Lower lobe of right lung (tissue), 2 donors: ENCODE measurements at regions not wholly inside any gene's neighbourhood (a gene's known extent, or its start where the extent isn't known, plus 50 kb on each side); places are given as distances from the start of the nearest gene placed in this dataset.

Experiments used
- ATAC-seq, 2 donors: fragments of 200-7000 bp; cut with Tn5 transposase; one replicate each; pipeline ENCODE4 v1.9.1; 2020 to 2022; ENCODE audit warnings: mild to moderate bottlenecking in 2 of 2, moderate library complexity in 2 of 2
- DNase-seq: peaks from one replicate; pipeline ENCODE4 v3.0.0-alpha.2; 2020
- H3K27ac ChIP-seq: fragments of 200-600 bp; one replicate; pipeline ENCODE4 v1.8.0; 2022
- H3K27me3 ChIP-seq: fragments of 200-600 bp; one replicate; pipeline ENCODE4 v1.8.0; 2022; ENCODE audit warnings: low read depth
- H3K36me3 ChIP-seq: fragments of 200-600 bp; one replicate; pipeline ENCODE4 v1.8.0; 2022; ENCODE audit warnings: mild to moderate bottlenecking
- H3K4me1 ChIP-seq: fragments of 200-600 bp; one replicate; pipeline ENCODE4 v1.8.0; 2022
- H3K4me3 ChIP-seq: fragments of 200-600 bp; one replicate; pipeline ENCODE4 v1.8.0; 2022; ENCODE audit warnings: mild to moderate bottlenecking
- H3K9me3 ChIP-seq: fragments of 200-600 bp; one replicate; pipeline ENCODE4 v1.8.0; 2022
- CTCF ChIP-seq: fragments of 200-600 bp; IDR thresholded peaks from one replicate; pipeline ENCODE4 v1.8.0; 2022; ENCODE audit warnings: antibody characterized with exemption, mild to moderate bottlenecking
- intact Hi-C: fragments of 100-400 bp; cut with DNase I; formaldehyde crosslinking; loops from one replicate; pipeline ENCODE4 v1.11.0; 2022
- donor health status: DM: no; HTN: yes; CAD: no; lungs with severe emphysema.

DNA sequence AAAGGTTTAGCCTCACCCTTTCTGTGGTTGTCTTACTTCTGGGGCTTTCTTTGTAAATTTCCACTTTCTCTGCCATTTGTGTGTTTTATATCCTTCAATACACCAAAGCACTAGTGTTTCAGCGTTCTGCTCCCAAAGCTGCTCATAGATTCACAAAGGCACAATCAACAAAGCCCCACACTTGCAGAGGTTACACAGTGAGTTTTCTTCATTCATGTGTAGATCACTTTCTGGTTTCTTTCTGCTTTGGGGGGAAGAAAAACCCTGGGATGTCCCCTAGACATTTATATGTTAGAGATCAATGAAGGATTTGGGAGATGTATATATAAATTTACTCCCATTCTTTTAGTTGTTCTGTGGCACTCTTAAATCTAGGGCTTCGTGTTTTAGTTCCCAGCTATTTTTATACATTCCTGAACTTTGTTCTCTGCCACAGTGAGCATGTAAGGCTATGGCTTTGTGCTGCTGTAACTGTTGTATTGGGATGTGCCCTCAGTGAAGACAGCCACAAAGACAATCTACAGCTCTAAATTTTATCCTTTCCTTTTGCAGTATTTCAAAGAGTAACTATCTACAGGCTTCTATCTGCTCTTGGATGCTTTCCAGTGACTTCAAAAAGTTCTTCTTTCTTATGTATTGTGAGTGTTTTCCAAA is 636.5 kb downstream of the ZBBX start:
- Histone ChIP-seq H3K36me3 (no peaks in the 10 kb centered on the region), H3K27ac (no peak overlapping the region), H3K9me3 (no peaks in the 10 kb centered on the region), H3K4me3 (no peak overlapping the region), H3K4me1 (no peaks in the 10 kb centered on the region), H3K27me3 (no peaks in the 10 kb centered on the region)
- TF ChIP-seq CTCF, result no peak
- ATAC-seq (no peak), DNase-seq (no peak)
- intact Hi-C loops, result no loop called here

DNA sequence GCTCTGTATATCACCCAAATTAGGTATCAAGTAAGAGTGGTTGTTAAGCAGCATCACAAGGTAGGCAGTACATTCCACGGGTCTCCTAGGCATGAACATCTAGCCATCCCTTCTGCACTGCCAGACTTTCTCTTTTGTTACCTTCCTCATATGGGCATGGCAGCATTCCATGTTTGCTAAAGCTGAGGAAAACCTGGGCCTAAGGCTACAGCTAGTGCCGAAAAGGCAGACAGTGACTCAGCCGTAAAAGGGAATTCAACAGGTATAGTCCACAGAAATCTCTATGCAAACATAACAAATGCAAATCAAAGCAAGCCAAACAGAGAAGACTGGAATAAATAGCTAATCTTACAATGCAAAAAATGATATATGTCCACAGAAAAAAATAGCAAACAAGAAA is 645.4 kb downstream of the ZBBX start:
- no peaks in the 10 kb centered on the region for H3K36me3 ChIP-seq
- H3K4me1 ChIP-seq, result no peaks in the 10 kb centered on the region
- no peaks in the 10 kb centered on the region for H3K27me3 ChIP-seq
- no peak for DNase-seq
- no peak overlapping the region for H3K27ac ChIP-seq
- no peaks in the 10 kb centered on the region for H3K9me3 ChIP-seq
- no peak for ATAC-seq
- intact Hi-C loops, result no loop called here
- H3K4me3 ChIP-seq, result no peak overlapping the region
- TF ChIP-seq CTCF, result no peak

DNA sequence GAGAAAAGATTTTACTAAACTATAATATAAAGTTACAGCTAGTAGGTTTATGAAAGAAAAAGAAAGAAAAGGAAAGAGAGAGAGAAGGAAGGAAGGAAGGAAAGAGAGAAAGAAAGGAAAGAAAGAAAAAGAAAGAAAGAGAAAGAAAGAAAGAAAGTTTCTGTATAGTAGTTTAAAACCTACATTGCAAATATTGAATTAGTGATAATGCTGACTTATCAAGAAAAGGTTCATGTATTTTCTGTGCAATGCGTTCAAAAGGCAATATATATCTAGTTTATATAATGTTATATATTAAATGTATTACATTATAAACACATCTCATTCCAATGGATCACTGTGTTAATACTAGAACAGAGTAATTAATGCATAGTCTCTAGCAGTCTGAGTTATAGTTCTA is 648.4 kb downstream of the ZBBX start:
- no peaks in the 10 kb centered on the region for H3K27me3 ChIP-seq
- intact Hi-C loops, result no loop called here

GRCh38 chr3:166721466-166721865 is 658.6 kb downstream of the ZBBX start:
- no peaks in the 10 kb centered on the region for H3K4me1 ChIP-seq
- H3K27ac ChIP-seq, result no peak overlapping the region
- H3K4me3 ChIP-seq, result no peak overlapping the region
- no peaks in the 10 kb centered on the region for H3K36me3 ChIP-seq
- H3K27me3 ChIP-seq, result no peaks in the 10 kb centered on the region
- H3K9me3 ChIP-seq, result peaks cover 4% of the 10 kb centered on the region
- DNase-seq (no peak), ATAC-seq (no peak)
- intact Hi-C loops, result no loop called here
- no peak for TF ChIP-seq CTCF

More for the DNA sequence above, 648.4 kb downstream of the ZBBX start:
- H3K9me3 ChIP-seq, result no peaks in the 10 kb centered on the region
- ATAC-seq (no peak), DNase-seq (no peak)
- no peak for TF ChIP-seq CTCF
- no peak overlapping the region for H3K4me3 ChIP-seq
- no peak overlapping the region for H3K27ac ChIP-seq
- H3K4me1 ChIP-seq, result no peaks in the 10 kb centered on the region
- H3K36me3 ChIP-seq, result no peaks in the 10 kb centered on the region

DNA sequence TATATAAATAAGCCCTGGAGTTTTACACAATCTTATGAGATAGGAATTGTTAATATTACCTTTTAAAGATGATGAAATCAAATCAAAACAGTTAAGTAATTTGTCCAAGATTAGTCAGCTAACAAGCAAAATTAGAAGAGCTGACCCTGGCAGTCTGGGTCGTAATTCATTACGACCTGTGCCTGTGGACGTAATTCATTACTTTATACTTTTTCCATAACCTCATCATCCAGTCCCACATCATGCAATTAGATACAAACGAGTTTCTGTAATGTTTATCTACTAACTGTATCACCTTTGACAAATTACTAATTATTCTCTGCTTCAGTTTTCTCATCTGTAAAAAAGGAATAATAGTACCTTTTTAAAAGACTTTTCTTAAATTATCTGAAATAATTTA is 665.9 kb downstream of the ZBBX start:
- intact Hi-C loops, result no loop called here
- Histone ChIP-seq H3K4me3 (no peak overlapping the region), H3K27me3 (no peaks in the 10 kb centered on the region), H3K27ac (no peak overlapping the region), H3K36me3 (no peaks in the 10 kb centered on the region), H3K4me1 (no peaks in the 10 kb centered on the region), H3K9me3 (peaks cover 4% of the 10 kb centered on the region)
- no peak for ATAC-seq
- DNase-seq, result no peak
- TF ChIP-seq CTCF, result no peak

DNA sequence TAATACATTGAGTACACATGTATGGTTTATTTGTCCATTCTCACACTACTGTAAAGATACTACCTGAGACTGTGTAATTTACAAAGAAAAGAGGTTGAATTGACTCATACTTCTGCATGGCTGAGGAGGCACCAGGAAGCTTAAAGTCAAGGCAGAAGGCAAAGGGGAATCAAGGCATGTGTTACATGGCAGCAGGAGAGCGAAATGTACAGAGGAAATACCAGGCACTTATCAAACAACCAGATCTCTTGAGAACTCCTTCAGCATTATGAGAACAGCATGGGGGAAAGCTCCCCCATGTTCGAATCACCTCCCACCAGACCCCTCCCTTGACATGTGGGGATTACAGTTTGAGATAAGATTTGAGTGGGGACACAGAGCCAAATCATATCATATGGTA is 666.3 kb downstream of the ZBBX start:
- H3K36me3 ChIP-seq, result no peaks in the 10 kb centered on the region
- H3K27ac ChIP-seq, result no peak overlapping the region
- H3K27me3 ChIP-seq, result no peaks in the 10 kb centered on the region
- H3K4me3 ChIP-seq, result no peak overlapping the region
- DNase-seq, result no peak
- peaks cover 4% of the 10 kb centered on the region for H3K9me3 ChIP-seq
- no peak for TF ChIP-seq CTCF
- ATAC-seq, result peak in 1 of 2 donors; percentile 73
- no peaks in the 10 kb centered on the region for H3K4me1 ChIP-seq
- intact Hi-C loops, result no loop called here
